ENCODE measurements at regions not wholly inside any gene's neighbourhood (a gene's known extent, or its start where the extent isn't known, plus 50 kb on each side); places are given as distances from the start of the nearest gene placed in this dataset.

DNA sequence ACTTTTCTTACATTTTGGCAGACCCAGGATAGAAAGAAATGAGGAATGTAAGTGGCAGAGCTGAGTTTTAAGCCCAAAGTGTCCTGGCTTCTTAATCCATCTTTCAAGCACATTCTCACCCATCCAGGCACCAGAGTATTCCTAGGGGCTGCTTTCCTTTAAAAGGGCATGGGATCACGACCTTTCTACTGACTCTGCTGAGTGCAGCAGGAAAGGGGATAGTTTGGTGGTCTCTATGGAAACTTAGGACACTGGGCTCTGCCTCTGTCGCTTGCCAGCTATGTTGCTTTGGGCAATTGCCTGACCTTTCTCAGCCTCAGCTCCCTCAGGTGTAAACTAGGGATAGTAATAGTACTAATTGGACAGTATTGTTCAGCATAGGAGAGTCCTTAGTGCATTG is 458.4 kb downstream of the PDCD6IP start:
- TF ChIP-seq, protein P1, sequence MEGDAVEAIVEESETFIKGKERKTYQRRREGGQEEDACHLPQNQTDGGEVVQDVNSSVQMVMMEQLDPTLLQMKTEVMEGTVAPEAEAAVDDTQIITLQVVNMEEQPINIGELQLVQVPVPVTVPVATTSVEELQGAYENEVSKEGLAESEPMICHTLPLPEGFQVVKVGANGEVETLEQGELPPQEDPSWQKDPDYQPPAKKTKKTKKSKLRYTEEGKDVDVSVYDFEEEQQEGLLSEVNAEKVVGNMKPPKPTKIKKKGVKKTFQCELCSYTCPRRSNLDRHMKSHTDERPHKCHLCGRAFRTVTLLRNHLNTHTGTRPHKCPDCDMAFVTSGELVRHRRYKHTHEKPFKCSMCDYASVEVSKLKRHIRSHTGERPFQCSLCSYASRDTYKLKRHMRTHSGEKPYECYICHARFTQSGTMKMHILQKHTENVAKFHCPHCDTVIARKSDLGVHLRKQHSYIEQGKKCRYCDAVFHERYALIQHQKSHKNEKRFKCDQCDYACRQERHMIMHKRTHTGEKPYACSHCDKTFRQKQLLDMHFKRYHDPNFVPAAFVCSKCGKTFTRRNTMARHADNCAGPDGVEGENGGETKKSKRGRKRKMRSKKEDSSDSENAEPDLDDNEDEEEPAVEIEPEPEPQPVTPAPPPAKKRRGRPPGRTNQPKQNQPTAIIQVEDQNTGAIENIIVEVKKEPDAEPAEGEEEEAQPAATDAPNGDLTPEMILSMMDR (optimal IDR thresholded peaks at IDR 0.05 in 1 of 3, IDR thresholded peaks at IDR 0.05 in 1 of 3, conservative IDR thresholded peaks at IDR 0.05 in 1 of 3; ENCODE audit: extremely low read depth in 1 of 3, insufficient read depth in 2 of 3, low read length in 3 of 3), result no peak
- TF ChIP-seq EZH2 (IDR thresholded peaks at IDR 0.05; ENCODE audit: low read length), result no peak

All from keratinocyte (primary cell).